OCI-LY7 (cell line): ENCODE measurements at regions not wholly inside any gene's neighbourhood (a gene's known extent, or its start where the extent isn't known, plus 50 kb on each side); places are given as distances from the start of the nearest gene placed in this dataset.

Experiments
- BruUV-seq: library from RNA; stranded (reverse); fragments of 400-500 nt; replicated peaks from 2 replicates; lab custom pipeline; 2021; lab: Mats Ljungman, UMichigan
- CTCF ChIA-PET: fragments of 300-600 bp; sonication (Branson Sonifier 250); formaldehyde crosslinking; loops from one replicate; lab custom pipeline; 2022; ENCODE audit warnings: antibody characterized with exemption; ENCODE audit not compliant: unreplicated experiment; lab: Charles Lee
- POLR2A ChIA-PET: fragments of 300-600 bp; sonication (Branson Sonifier 250); formaldehyde crosslinking; loops from one replicate; lab custom pipeline; 2022; ENCODE audit warnings: antibody characterized with exemption; lab: Charles Lee
- DNase-seq: peaks from one replicate; pipeline ENCODE4 v3.0.0-alpha.2; 2015; ENCODE audit warnings: low spot score
- H2AFZ ChIP-seq: fragments of 200-600 bp; sonication (generic), shearing (Covaris generic); 2 replicates; pipeline ENCODE4 v1.6.1; 2014; ENCODE audit warnings: mild to moderate bottlenecking, antibody characterized with exemption, low read length, moderate library complexity
- H3K27ac ChIP-seq: fragments of 200-600 bp; sonication (generic); 2 replicates; pipeline ENCODE4 v1.5.1; 2014; ENCODE audit warnings: mixed run types, low read depth, mild to moderate bottlenecking, moderate library complexity, low read length, inconsistent platforms; ENCODE audit not compliant: poor library complexity, severe bottlenecking
- H3K36me3 ChIP-seq: fragments of 200-600 bp; sonication (generic); 2 replicates; pipeline ENCODE4 v1.6.1; 2014; ENCODE audit warnings: mild to moderate bottlenecking, antibody characterized with exemption, low read length, moderate library complexity, mixed read lengths; ENCODE audit not compliant: insufficient read depth
- H3K4me1 ChIP-seq: fragments of 200-600 bp; sonication (generic); 2 replicates; pipeline ENCODE4 v1.5.1; 2014; ENCODE audit warnings: mild to moderate bottlenecking, low read length; ENCODE audit not compliant: insufficient read depth, poor library complexity, severe bottlenecking
- H3K4me2 ChIP-seq: fragments of 200-600 bp; sonication (generic); 2 replicates; pipeline ENCODE4 v1.6.1; 2014; ENCODE audit warnings: mild to moderate bottlenecking, low read length
- H3K4me3 ChIP-seq: fragments of 200-600 bp; sonication (generic); 2 replicates; pipeline ENCODE4 v1.5.1; 2014; ENCODE audit warnings: mild to moderate bottlenecking, low read depth, low read length; ENCODE audit not compliant: poor library complexity, severe bottlenecking
- H3K79me2 ChIP-seq: fragments of 200-600 bp; sonication (generic); 2 replicates; pipeline ENCODE4 v1.6.1; 2016; ENCODE audit warnings: low read depth, mild to moderate bottlenecking, low read length, moderate library complexity, mixed read lengths; ENCODE audit not compliant: insufficient read depth
- H3K9me2 ChIP-seq: fragments of 200-600 bp; sonication (generic); 2 replicates; pipeline ENCODE4 v1.6.1; 2016; ENCODE audit warnings: mild to moderate bottlenecking, low read length, mixed read lengths; ENCODE audit not compliant: insufficient read depth
- H3K9me3 ChIP-seq: fragments of 200-600 bp; sonication (generic); 2 replicates; pipeline ENCODE4 v1.6.1; 2014; ENCODE audit warnings: mild to moderate bottlenecking, mixed run types, low read length, mixed read lengths
- H4K20me1 ChIP-seq: fragments of 200-600 bp; sonication (generic); 2 replicates; pipeline ENCODE4 v1.6.1; 2014; ENCODE audit warnings: mild to moderate bottlenecking, antibody characterized with exemption, low read length, moderate library complexity, mixed read lengths; ENCODE audit not compliant: insufficient read depth
- EZH2phosphoT487 ChIP-seq: fragments of 200-600 bp; sonication (generic); IDR thresholded peaks from 2 replicates; pipeline ENCODE4 v1.6.1; 2018; ENCODE audit warnings: low read depth, borderline replicate concordance, mild to moderate bottlenecking, mixed run types, antibody characterized with exemption, low read length, moderate library complexity, mixed read lengths
- intact Hi-C: fragments of 100-400 bp; cut with micrococcal nuclease; formaldehyde crosslinking; loops from one replicate; pipeline ENCODE4 v1.10.0; 2022; ENCODE audit not compliant: unreplicated experiment
- TF ChIP-seq, protein P1 (sequence below): fragments of 200-600 bp; sonication (generic); conservative IDR thresholded peaks from 2 replicates; pipeline ENCODE4 v1.5.1; 2014; ENCODE audit warnings: mild to moderate bottlenecking, antibody characterized with exemption, low read length, moderate library complexity, mixed read lengths

DNA sequence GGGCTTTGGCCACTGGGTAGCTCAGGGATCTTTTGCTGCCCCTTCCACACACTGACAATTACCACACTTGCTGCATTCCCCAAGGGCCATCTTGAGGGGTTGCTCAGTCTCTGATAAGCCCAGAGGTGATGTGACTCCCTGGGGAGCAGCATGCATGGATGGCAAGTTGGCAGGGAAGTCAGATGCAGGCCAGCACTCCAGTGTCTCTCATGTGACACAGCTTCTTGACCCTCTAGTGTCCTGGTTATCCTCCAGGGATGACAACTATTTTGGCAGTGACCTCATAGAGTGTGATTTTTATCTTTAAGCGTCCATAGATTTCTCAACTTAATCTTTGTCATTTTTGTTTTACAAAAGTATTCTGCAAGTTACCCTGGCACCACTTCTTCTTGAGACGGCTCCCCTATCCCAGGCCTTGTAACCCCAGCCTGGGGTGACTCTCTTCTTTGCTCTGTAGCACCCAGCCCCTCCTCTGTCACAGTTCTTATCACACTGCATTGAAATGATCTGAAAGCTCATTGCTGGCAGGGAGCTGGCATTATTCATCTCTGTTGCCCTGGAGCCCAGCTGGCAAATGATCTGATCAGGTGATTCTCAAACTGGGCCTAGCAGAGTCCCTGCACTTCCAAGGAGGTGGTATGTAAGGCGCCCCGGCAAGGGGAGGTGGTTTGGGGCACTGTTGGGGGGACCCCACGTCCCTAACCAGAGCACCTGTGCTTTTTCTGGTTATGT lies 72.6 kb downstream of the TENT5C start:
- no peaks in the 10 kb centered on the region for H3K9me3 ChIP-seq
- BruUV-seq, result no TSS peak
- intact Hi-C loops, result no loop called here
- POLR2A ChIA-PET, result interaction anchor here (0.6 to 1.9 kb wide), 2 partner anchors 74 to 144 kb away, joined by 3 read pairs; no protein-coding TSS in a partner anchor
- no peaks in the 10 kb centered on the region for H4K20me1 ChIP-seq
- no peak for DNase-seq
- no peak overlapping the region for H2AFZ ChIP-seq
- CTCF ChIA-PET, result interaction anchor here (1.3 to 2.9 kb wide), 2 partner anchors 48 to 143 kb away, joined by 5 to 13 read pairs; no protein-coding TSS in a partner anchor
- H3K4me3 ChIP-seq, result no peak overlapping the region
- peaks cover 32% of the 10 kb centered on the region for H3K4me1 ChIP-seq
- no peaks in the 10 kb centered on the region for H3K9me2 ChIP-seq
- no peaks in the 10 kb centered on the region for H3K36me3 ChIP-seq
- H3K79me2 ChIP-seq, result no peaks in the 10 kb centered on the region
- TF ChIP-seq EZH2phosphoT487, result no peak
- H3K27ac ChIP-seq, result no peak overlapping the region
- H3K4me2 ChIP-seq, result no peak overlapping the region

DNA sequence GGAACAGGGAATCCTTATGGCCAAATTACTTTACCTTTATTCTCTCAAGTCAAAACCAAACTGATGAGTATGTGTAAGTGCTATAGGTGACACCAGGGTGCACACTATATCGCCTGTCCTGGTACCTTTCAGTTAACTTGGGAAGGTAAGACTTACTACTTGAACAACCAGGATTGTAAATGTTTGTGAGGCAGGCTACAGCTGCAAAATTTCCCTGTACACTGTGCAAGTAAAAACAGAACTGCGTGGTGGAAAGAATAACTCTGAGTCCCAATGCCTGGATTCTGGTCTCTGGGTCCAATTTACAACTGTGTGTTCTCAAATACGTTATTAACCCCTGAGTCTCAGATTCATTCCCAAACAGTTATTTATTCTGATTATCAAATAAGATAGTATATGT lies 73.5 kb downstream of the TENT5C start:
- no peak for DNase-seq
- Histone ChIP-seq H3K79me2 (no peaks in the 10 kb centered on the region), H3K36me3 (no peaks in the 10 kb centered on the region), H3K9me3 (no peaks in the 10 kb centered on the region), H3K4me3 (no peak overlapping the region), H3K4me2 (no peak overlapping the region), H2AFZ (no peak overlapping the region), H3K4me1 (peaks cover 32% of the 10 kb centered on the region), H4K20me1 (no peaks in the 10 kb centered on the region), H3K9me2 (no peaks in the 10 kb centered on the region), H3K27ac (no peak overlapping the region)
- no TSS peak for BruUV-seq
- TF ChIP-seq, protein P1, sequence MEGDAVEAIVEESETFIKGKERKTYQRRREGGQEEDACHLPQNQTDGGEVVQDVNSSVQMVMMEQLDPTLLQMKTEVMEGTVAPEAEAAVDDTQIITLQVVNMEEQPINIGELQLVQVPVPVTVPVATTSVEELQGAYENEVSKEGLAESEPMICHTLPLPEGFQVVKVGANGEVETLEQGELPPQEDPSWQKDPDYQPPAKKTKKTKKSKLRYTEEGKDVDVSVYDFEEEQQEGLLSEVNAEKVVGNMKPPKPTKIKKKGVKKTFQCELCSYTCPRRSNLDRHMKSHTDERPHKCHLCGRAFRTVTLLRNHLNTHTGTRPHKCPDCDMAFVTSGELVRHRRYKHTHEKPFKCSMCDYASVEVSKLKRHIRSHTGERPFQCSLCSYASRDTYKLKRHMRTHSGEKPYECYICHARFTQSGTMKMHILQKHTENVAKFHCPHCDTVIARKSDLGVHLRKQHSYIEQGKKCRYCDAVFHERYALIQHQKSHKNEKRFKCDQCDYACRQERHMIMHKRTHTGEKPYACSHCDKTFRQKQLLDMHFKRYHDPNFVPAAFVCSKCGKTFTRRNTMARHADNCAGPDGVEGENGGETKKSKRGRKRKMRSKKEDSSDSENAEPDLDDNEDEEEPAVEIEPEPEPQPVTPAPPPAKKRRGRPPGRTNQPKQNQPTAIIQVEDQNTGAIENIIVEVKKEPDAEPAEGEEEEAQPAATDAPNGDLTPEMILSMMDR, result no peak
- no peak for TF ChIP-seq EZH2phosphoT487
- ChIA-PET CTCF (no interaction called here), POLR2A (no interaction called here)
- intact Hi-C loops, result no loop called here

- ChIA-PET CTCF (no interaction called here), POLR2A (interaction anchor here (1.5 kb wide), 1 partner anchor 21 kb away, joined by 5 read pairs; no protein-coding TSS in a partner anchor)
- Histone ChIP-seq H2AFZ (no peak overlapping the region), H3K27ac (no peak overlapping the region), H3K9me2 (no peaks in the 10 kb centered on the region), H3K4me1 (peaks cover 26% of the 10 kb centered on the region), H3K36me3 (no peaks in the 10 kb centered on the region), H4K20me1 (no peaks in the 10 kb centered on the region), H3K4me2 (no peak overlapping the region), H3K4me3 (no peak overlapping the region), H3K9me3 (no peaks in the 10 kb centered on the region), H3K79me2 (no peaks in the 10 kb centered on the region)
- intact Hi-C loops, result no loop called here
- DNase-seq, result no peak
- BruUV-seq, result no TSS peak
- no peak for TF ChIP-seq EZH2phosphoT487
- TF ChIP-seq, protein P1, result no peak
These were observed 74.0 kb downstream of the TENT5C start for GRCh38 chr1:117679868-117680267.
